Uterus (tissue), 2 donors: ENCODE measurements at regions not wholly inside any gene's neighbourhood (a gene's known extent, or its start where the extent isn't known, plus 50 kb on each side); places are given as distances from the start of the nearest gene placed in this dataset.

Source experiments
- CTCF ChIP-seq, 4 experiments: fragments of 200-600 bp in 2 of 4; fragments of 450-650 bp in 2 of 4; sonication (generic) in 2 of 4; IDR thresholded peaks; one replicate each; pipeline ENCODE4 v1.5.1; 2016 to 2019; ENCODE audit warnings: antibody characterized with exemption in 4 of 4, mild to moderate bottlenecking in 2 of 4, moderate library complexity in 1 of 4
- POLR2A ChIP-seq, 2 donors: fragments of 450-650 bp; IDR thresholded peaks; one replicate each; pipeline ENCODE4 v1.6.1; 2016; ENCODE audit warnings: antibody characterized with exemption in 2 of 2, mild to moderate bottlenecking in 1 of 2, moderate library complexity in 1 of 2

DNA sequence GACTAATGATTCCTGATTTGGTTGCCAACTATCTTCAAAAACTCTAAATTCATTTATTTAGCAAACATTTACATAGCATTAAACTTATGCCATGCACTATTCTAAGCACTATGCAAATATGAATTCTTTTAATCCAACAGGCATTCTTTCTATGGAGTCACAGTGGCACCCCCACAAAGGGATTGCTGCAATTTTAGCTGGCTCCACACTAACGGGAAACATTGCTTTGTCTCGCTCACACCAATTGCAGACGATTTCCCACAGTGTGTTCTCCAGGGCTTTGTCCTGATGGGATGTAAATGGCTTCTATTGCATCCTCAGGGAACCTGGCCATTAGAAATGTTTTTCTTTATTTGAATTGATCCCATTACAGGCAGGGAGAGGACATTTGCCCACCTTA, 259.1 kb downstream of the BARHL2 start:
- TF ChIP-seq CTCF (IDR thresholded peaks at IDR 0.05) = no peak
- no peak for TF ChIP-seq POLR2A (IDR thresholded peaks at IDR 0.05)
